HG03575 (cell line): ENCODE measurements at regions not wholly inside any gene's neighbourhood (a gene's known extent, or its start where the extent isn't known, plus 50 kb on each side); places are given as distances from the start of the nearest gene placed in this dataset.

Source experiments
- ATAC-seq: cut with Tn5 transposase; IDR thresholded peaks from one replicate; pipeline ENCODE4 v1.9.1; 2021; ENCODE audit not compliant: unreplicated experiment, insufficient number of reproducible peaks, low FRiP score; ENCODE audit errors: extremely low read depth

- no peak for ATAC-seq
Measured at GRCh38 chr20:21003902-21004301, 102.3 kb downstream of the LINC00237 start.

- no peak for ATAC-seq
Measured at GRCh38 chr20:21002486-21002885, 103.7 kb downstream of the LINC00237 start.

GRCh38 chr20:20993372-20993771 is 112.8 kb downstream of the LINC00237 start:
- ATAC-seq: no peak

- no peak for ATAC-seq
Measured at GRCh38 chr20:20992686-20993360, 113.3 kb downstream of the LINC00237 start.

GRCh38 chr20:20992277-20992676 is 113.9 kb downstream of the LINC00237 start:
- ATAC-seq: no peak

GRCh38 chr20:20989081-20989480 is 117.1 kb downstream of the LINC00237 start:
- ATAC-seq: no peak

GRCh38 chr20:20979934-20980333 is 126.2 kb downstream of the LINC00237 start:
- ATAC-seq: no peak

- ATAC-seq: no peak
Measured at GRCh38 chr20:20977786-20978185, 128.4 kb downstream of the LINC00237 start.

- ATAC-seq: no peak
Measured at GRCh38 chr20:20972490-20972889, 133.7 kb downstream of the LINC00237 start.

GRCh38 chr20:20971810-20972209 is 134.3 kb downstream of the LINC00237 start:
- ATAC-seq: no peak

- no peak for ATAC-seq
Measured at GRCh38 chr20:20970841-20971240, 135.3 kb downstream of the LINC00237 start.

- no peak for ATAC-seq
Measured at GRCh38 chr20:20969701-20970280, 136.4 kb downstream of the LINC00237 start.

- no peak for ATAC-seq
Measured at GRCh38 chr20:20967564-20968184, 138.5 kb downstream of the LINC00237 start.

GRCh38 chr20:20966171-20966570 is 140.0 kb downstream of the LINC00237 start:
- no peak for ATAC-seq

GRCh38 chr20:20959031-20959755 is 147.0 kb downstream of the LINC00237 start:
- ATAC-seq: no peak

GRCh38 chr20:20956513-20956931 is 149.6 kb downstream of the LINC00237 start:
- ATAC-seq: no peak

GRCh38 chr20:20955892-20956291 is 150.3 kb downstream of the LINC00237 start:
- ATAC-seq: no peak

- no peak for ATAC-seq
Measured at GRCh38 chr20:20953738-20954618, 152.2 kb downstream of the LINC00237 start.

- no peak for ATAC-seq
Measured at GRCh38 chr20:20950620-20951019, 155.5 kb downstream of the LINC00237 start.
